IMR-90 (cell line): ENCODE measurements at regions not wholly inside any gene's neighbourhood (a gene's known extent, or its start where the extent isn't known, plus 50 kb on each side); places are given as distances from the start of the nearest gene placed in this dataset.

ENCODE experiments used
- ATAC-seq: fragments of 200-7000 bp; cut with Tn5 transposase; 2 replicates; pipeline ENCODE4 v1.9.1; 2020; ENCODE audit warnings: low read depth, mild to moderate bottlenecking, moderate library complexity
- BruUV-seq: library from RNA; stranded (reverse); fragments of 400-500 nt; replicated peaks from 2 replicates; lab custom pipeline; 2021; lab: Mats Ljungman, UMichigan
- CTCF ChIA-PET: fragments of 300-600 bp; formaldehyde crosslinking; extraction: SDS; loops from one replicate; lab custom pipeline; 2021; ENCODE audit warnings: antibody characterized with exemption; lab: Yijun Ruan, JAX
- POLR2A ChIA-PET: fragments of 300-600 bp; sonication (Branson Sonifier 250); formaldehyde crosslinking; loops from one replicate; lab custom pipeline; 2022; ENCODE audit warnings: antibody characterized with exemption; ENCODE audit not compliant: unreplicated experiment; lab: Charles Lee
- DNase-seq: peaks from one replicate; pipeline ENCODE4 v3.0.0; 2013
- H2AFZ ChIP-seq: replicated peaks from 2 replicates; pipeline ENCODE3; 2013; ENCODE audit warnings: low read length, mild to moderate bottlenecking; ENCODE audit not compliant: poor library complexity
- H2AK5ac ChIP-seq: 2 replicates; pipeline ENCODE4 v1.6.1; 2013; ENCODE audit warnings: low read depth, low read length, inconsistent platforms
- H2AK9ac ChIP-seq: replicated peaks from 2 replicates; pipeline ENCODE3; 2013; ENCODE audit warnings: mild to moderate bottlenecking, low read depth, low read length, moderate library complexity; ENCODE audit not compliant: poor library complexity
- H2BK120ac ChIP-seq: 2 replicates; pipeline ENCODE4 v1.6.1; 2013; ENCODE audit warnings: low read depth, low read length, inconsistent platforms
- H2BK15ac ChIP-seq: 3 replicates; pipeline ENCODE4 v1.6.1; 2013; ENCODE audit warnings: low read depth, low read length, inconsistent platforms
- H2BK20ac ChIP-seq: 2 replicates; pipeline ENCODE4 v1.6.1; 2013; ENCODE audit warnings: low read depth, mild to moderate bottlenecking, inconsistent platforms, low read length, moderate library complexity
- H2BK5ac ChIP-seq: 2 replicates; pipeline ENCODE4 v1.6.1; 2013; ENCODE audit warnings: mild to moderate bottlenecking, low read depth, low read length, inconsistent platforms; ENCODE audit not compliant: poor library complexity, severe bottlenecking
- H3K14ac ChIP-seq: replicated peaks from 2 replicates; pipeline ENCODE4 v1.6.1; 2013; ENCODE audit warnings: low read depth, low read length, inconsistent platforms
- H3K18ac ChIP-seq: 2 replicates; pipeline ENCODE4 v1.6.1; 2013; ENCODE audit warnings: low read depth, low read length, control low read depth
- H3K23ac ChIP-seq: 2 replicates; pipeline ENCODE4 v1.6.1; 2013; ENCODE audit warnings: low read depth, low read length, inconsistent platforms
- H3K27ac ChIP-seq: 2 replicates; pipeline ENCODE4 v1.5.1; 2013; ENCODE audit warnings: mild to moderate bottlenecking, control low read depth, low read length; ENCODE audit not compliant: insufficient read depth
- H3K27me3 ChIP-seq: 2 replicates; pipeline ENCODE4 v1.6.1; 2013; ENCODE audit warnings: low read length; ENCODE audit not compliant: control insufficient read depth, insufficient read depth
- H3K36me3 ChIP-seq: 2 replicates; pipeline ENCODE4 v1.6.1; 2013; ENCODE audit warnings: low read length, mixed read lengths; ENCODE audit not compliant: control insufficient read depth, insufficient read depth
- H3K4ac ChIP-seq: 2 replicates; pipeline ENCODE4 v1.6.1; 2013; ENCODE audit warnings: low read depth, low read length, inconsistent platforms
- H3K4me1 ChIP-seq: 2 replicates; pipeline ENCODE4 v1.6.1; 2013; ENCODE audit warnings: low read length, mixed read lengths; ENCODE audit not compliant: control insufficient read depth, insufficient read depth
- H3K4me2 ChIP-seq: 2 replicates; pipeline ENCODE4 v1.6.1; 2013; ENCODE audit warnings: low read depth, mild to moderate bottlenecking, control low read depth, low read length, moderate library complexity
- H3K4me3 ChIP-seq: 2 replicates; pipeline ENCODE4 v1.5.1; 2013; ENCODE audit warnings: low read depth, mild to moderate bottlenecking, control low read depth, low read length, moderate library complexity; ENCODE audit not compliant: insufficient read depth
- H3K56ac ChIP-seq: 2 replicates; pipeline ENCODE4 v1.6.1; 2013; ENCODE audit warnings: low read length, inconsistent platforms; ENCODE audit not compliant: insufficient read depth; ENCODE audit errors: extremely low read depth
- H3K79me1 ChIP-seq, 2 experiments: 2 replicates each; pipeline ENCODE4 v1.6.1; 2013; ENCODE audit warnings: low read length in 2 of 2, inconsistent platforms in 1 of 2, low read depth in 1 of 2
- H3K9ac ChIP-seq: 2 replicates; pipeline ENCODE4 v1.6.1; 2013; ENCODE audit warnings: low read depth, low read length, control low read depth
- H3K9me1 ChIP-seq: 2 replicates; pipeline ENCODE4 v1.6.1; 2013; ENCODE audit warnings: low read length, inconsistent platforms; ENCODE audit not compliant: insufficient read depth
- H3K9me3 ChIP-seq: 2 replicates; pipeline ENCODE4 v1.6.1; 2013; ENCODE audit warnings: low read length; ENCODE audit not compliant: control insufficient read depth, insufficient read depth
- H4K20me1 ChIP-seq: 2 replicates; pipeline ENCODE4 v1.6.1; 2013; ENCODE audit warnings: low read length, inconsistent platforms; ENCODE audit not compliant: insufficient read depth
- H4K5ac ChIP-seq: 2 replicates; pipeline ENCODE4 v1.6.1; 2013; ENCODE audit warnings: mild to moderate bottlenecking, low read depth, low read length, control low read depth
- H4K8ac ChIP-seq, 2 experiments: 2 replicates each; pipeline ENCODE4 v1.6.1; 2013; ENCODE audit warnings: low read depth in 2 of 2, low read length in 2 of 2, control low read depth in 1 of 2, inconsistent platforms in 1 of 2
- H4K91ac ChIP-seq: 2 replicates; pipeline ENCODE4 v1.6.1; 2013; ENCODE audit warnings: low read depth, low read length, inconsistent platforms; ENCODE audit not compliant: insufficient read depth
- BHLHE40 ChIP-seq: fragments of 150-350 bp; IDR thresholded peaks from 2 replicates; pipeline ENCODE4 v1.6.1; 2016; ENCODE audit warnings: mild to moderate bottlenecking, low read depth, low read length
- CEBPB ChIP-seq: IDR thresholded peaks from 2 replicates; pipeline ENCODE4 v1.6.1; 2012; ENCODE audit warnings: low read depth, low read length, improper control_type of control experiment
- ELK1 ChIP-seq: fragments of 150-350 bp; IDR thresholded peaks from 2 replicates; pipeline ENCODE4 v1.6.1; 2016; ENCODE audit warnings: low read depth, mild to moderate bottlenecking, low read length, moderate library complexity, borderline replicate concordance
- FOS ChIP-seq: fragments of 150-350 bp; IDR thresholded peaks from 2 replicates; pipeline ENCODE4 v1.6.1; 2016; ENCODE audit warnings: low read depth, low read length
- MAZ ChIP-seq: IDR thresholded peaks from 2 replicates; pipeline ENCODE4 v1.6.1; 2012; ENCODE audit warnings: low read depth, mild to moderate bottlenecking, low read length, improper control_type of control experiment, moderate library complexity, borderline replicate concordance
- POLR2A ChIP-seq: IDR thresholded peaks from 2 replicates; pipeline ENCODE4 v1.6.1; 2012; ENCODE audit warnings: mild to moderate bottlenecking, low read depth, low read length
- RAD21 ChIP-seq: IDR thresholded peaks from 2 replicates; pipeline ENCODE4 v1.6.1; 2012; ENCODE audit warnings: low read length, improper control_type of control experiment
- dilution Hi-C: fragments of 300-500 bp; cut with HindIII; formaldehyde crosslinking; loops from one replicate; pipeline ENCODE4 v1.14.3; 2018; ENCODE audit warnings: low sequenced_read_pairs; ENCODE audit not compliant: unreplicated experiment
- in situ Hi-C: fragments of 300-500 bp; cut with MboI; formaldehyde crosslinking; loops from 3 replicates; pipeline ENCODE4 v1.14.3; 2019; ENCODE audit warnings: low sequenced_read_pairs, inconsistent platforms, mixed read lengths
- intact Hi-C: fragments of 100-400 bp; cut with micrococcal nuclease; formaldehyde crosslinking; loops from 2 replicates; pipeline ENCODE4 v1.10.0; 2022
- TF ChIP-seq, protein P1 (sequence below): conservative IDR thresholded peaks from 2 replicates; pipeline ENCODE4 v1.5.1; 2012; ENCODE audit warnings: mild to moderate bottlenecking, low read depth, low read length, improper control_type of control experiment
- TF ChIP-seq, protein P2 (sequence below): fragments of 150-350 bp; IDR thresholded peaks from 2 replicates; pipeline ENCODE4 v1.6.1; 2017; ENCODE audit warnings: mild to moderate bottlenecking, antibody characterized with exemption, low read length, low read depth

DNA sequence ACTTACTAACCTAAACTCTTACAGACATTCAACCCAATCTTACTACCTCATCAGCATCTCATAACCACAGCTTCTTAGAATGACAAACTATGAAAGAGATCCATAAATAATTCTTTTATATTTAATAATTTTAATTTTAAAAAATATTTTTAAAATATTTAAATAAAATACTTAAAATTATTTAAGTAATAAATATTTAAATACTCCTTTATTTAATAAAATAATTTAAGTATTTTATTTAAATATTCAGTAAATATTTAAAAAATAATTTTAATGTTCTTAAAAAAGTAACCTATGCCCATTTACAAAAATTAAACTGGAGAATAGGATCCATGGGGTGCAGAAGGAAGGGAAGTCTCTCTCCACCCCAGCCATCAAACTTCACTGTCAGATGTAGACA is 627.3 kb upstream of the MGMT start:
- no TSS peak for BruUV-seq
- CTCF ChIA-PET, result no interaction called here
- in situ Hi-C loops, result no loop called here

More for the DNA sequence above, 627.3 kb upstream of the MGMT start:
- dilution Hi-C loops, result no loop called here
- Histone ChIP-seq H3K27ac (no peak overlapping the region), H2BK120ac (no peak overlapping the region), H2BK5ac (no peak overlapping the region), H3K9me3 (peaks cover 25% of the 10 kb centered on the region), H3K4me3 (no peak overlapping the region), H2BK20ac (no peak overlapping the region), H3K4me1 (no peaks in the 10 kb centered on the region), H4K20me1 (no peaks in the 10 kb centered on the region), H3K23ac (no peak overlapping the region), H3K79me1 (no peaks in the 10 kb centered on the region), H3K4ac (no peak overlapping the region), H3K27me3 (no peaks in the 10 kb centered on the region), H4K91ac (no peak overlapping the region), H2BK15ac (no peak overlapping the region), H2AK5ac (no peak overlapping the region), H4K8ac (no peak overlapping the region), H2AFZ (no peak overlapping the region), H3K56ac (no peak overlapping the region), H3K4me2 (no peak overlapping the region), H4K5ac (no peak overlapping the region), H2AK9ac (no peak overlapping the region), H3K9ac (no peak overlapping the region), H3K14ac (no peak overlapping the region), H3K36me3 (no peaks in the 10 kb centered on the region), H3K18ac (no peak overlapping the region), H3K9me1 (no peaks in the 10 kb centered on the region)
- ATAC-seq (no peak), DNase-seq (no peak)
- POLR2A ChIA-PET, result no interaction called here
- TF ChIP-seq BHLHE40 (no peak), RAD21 (no peak), FOS (no peak), CEBPB (no peak), MAZ (no peak), POLR2A (no peak), ELK1 (no peak)
- TF ChIP-seq, protein P1, sequence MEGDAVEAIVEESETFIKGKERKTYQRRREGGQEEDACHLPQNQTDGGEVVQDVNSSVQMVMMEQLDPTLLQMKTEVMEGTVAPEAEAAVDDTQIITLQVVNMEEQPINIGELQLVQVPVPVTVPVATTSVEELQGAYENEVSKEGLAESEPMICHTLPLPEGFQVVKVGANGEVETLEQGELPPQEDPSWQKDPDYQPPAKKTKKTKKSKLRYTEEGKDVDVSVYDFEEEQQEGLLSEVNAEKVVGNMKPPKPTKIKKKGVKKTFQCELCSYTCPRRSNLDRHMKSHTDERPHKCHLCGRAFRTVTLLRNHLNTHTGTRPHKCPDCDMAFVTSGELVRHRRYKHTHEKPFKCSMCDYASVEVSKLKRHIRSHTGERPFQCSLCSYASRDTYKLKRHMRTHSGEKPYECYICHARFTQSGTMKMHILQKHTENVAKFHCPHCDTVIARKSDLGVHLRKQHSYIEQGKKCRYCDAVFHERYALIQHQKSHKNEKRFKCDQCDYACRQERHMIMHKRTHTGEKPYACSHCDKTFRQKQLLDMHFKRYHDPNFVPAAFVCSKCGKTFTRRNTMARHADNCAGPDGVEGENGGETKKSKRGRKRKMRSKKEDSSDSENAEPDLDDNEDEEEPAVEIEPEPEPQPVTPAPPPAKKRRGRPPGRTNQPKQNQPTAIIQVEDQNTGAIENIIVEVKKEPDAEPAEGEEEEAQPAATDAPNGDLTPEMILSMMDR, result no peak
- TF ChIP-seq, protein P2, sequence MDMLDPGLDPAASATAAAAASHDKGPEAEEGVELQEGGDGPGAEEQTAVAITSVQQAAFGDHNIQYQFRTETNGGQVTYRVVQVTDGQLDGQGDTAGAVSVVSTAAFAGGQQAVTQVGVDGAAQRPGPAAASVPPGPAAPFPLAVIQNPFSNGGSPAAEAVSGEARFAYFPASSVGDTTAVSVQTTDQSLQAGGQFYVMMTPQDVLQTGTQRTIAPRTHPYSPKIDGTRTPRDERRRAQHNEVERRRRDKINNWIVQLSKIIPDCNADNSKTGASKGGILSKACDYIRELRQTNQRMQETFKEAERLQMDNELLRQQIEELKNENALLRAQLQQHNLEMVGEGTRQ, result no peak
- intact Hi-C loops, result no loop called here
